Thyroid gland (tissue), 4 donors: ENCODE measurements at regions not wholly inside any gene's neighbourhood (a gene's known extent, or its start where the extent isn't known, plus 50 kb on each side); places are given as distances from the start of the nearest gene placed in this dataset.

ENCODE experiments used
- DNase-seq, 2 donors: peaks; one replicate each; pipeline ENCODE4 v3.0.0-alpha.2; 2019
- H3K27ac ChIP-seq, 3 donors: fragments of 200-600 bp; sonication (generic); 1 replicate in 2 of 3; 2 replicates in 1 of 3; pipeline ENCODE4 v1.5.1; 2016 to 2019; ENCODE audit warnings: mild to moderate bottlenecking in 1 of 3, moderate library complexity in 1 of 3
- H3K27me3 ChIP-seq: fragments of 200-600 bp; sonication (generic); one replicate; pipeline ENCODE4 v1.5.1; 2019
- H3K36me3 ChIP-seq, 2 donors: fragments of 200-600 bp; sonication (generic); one replicate each; pipeline ENCODE4 v1.5.1; 2016 to 2019
- H3K4me1 ChIP-seq, 2 donors: fragments of 200-600 bp; sonication (generic); one replicate each; pipeline ENCODE4 v1.5.1; 2017 to 2019
- H3K4me3 ChIP-seq, 3 donors: fragments of 200-600 bp; sonication (generic); replicated peaks in 1 of 3; 1 replicate in 2 of 3; 2 replicates in 1 of 3; pipeline ENCODE4 v1.5.1; 2016; ENCODE audit warnings: mild to moderate bottlenecking in 1 of 3
- H3K9me3 ChIP-seq: fragments of 200-600 bp; sonication (generic); one replicate; pipeline ENCODE4 v1.5.1; 2017
- CTCF ChIP-seq, 6 experiments: fragments of 200-600 bp in 3 of 6; fragments of 450-650 bp in 3 of 6; sonication (generic) in 3 of 6; IDR thresholded peaks; one replicate each; pipeline ENCODE4 v1.5.1; 2016 to 2019; ENCODE audit warnings: antibody characterized with exemption in 6 of 6, mild to moderate bottlenecking in 2 of 6, inconsistent platforms in 1 of 6, moderate library complexity in 1 of 6
- POLR2A ChIP-seq, 2 donors: fragments of 450-650 bp; IDR thresholded peaks; one replicate each; pipeline ENCODE4 v1.6.1; 2017; ENCODE audit warnings: antibody characterized with exemption in 2 of 2, mild to moderate bottlenecking in 2 of 2, moderate library complexity in 1 of 2
- WGBS, 2 donors: methylation state at CpG; one replicate each; pipeline ENCODE4 v1.1.5; 2017; 5-methylcytosine and 5-hydroxymethylcytosine counted together
- intact Hi-C: fragments of 100-400 bp; cut with DNase I; formaldehyde crosslinking; loops from one replicate; pipeline ENCODE4 v1.15.1; 2023

GRCh38 chr3:67077656-67078055 lies 79.5 kb downstream of the KBTBD8 start:
- Histone ChIP-seq H3K27ac (no peak overlapping the region), H3K9me3 (no peaks in the 10 kb centered on the region), H3K4me1 (no peaks in the 10 kb centered on the region), H3K4me3 (no peak overlapping the region), H3K36me3 (no peaks in the 10 kb centered on the region), H3K27me3 (no peaks in the 10 kb centered on the region)
- intact Hi-C loops = no loop called here
- TF ChIP-seq CTCF (IDR thresholded peaks at IDR 0.05) = no peak
- no peak for TF ChIP-seq POLR2A (IDR thresholded peaks at IDR 0.05)
- no peak for DNase-seq

DNA sequence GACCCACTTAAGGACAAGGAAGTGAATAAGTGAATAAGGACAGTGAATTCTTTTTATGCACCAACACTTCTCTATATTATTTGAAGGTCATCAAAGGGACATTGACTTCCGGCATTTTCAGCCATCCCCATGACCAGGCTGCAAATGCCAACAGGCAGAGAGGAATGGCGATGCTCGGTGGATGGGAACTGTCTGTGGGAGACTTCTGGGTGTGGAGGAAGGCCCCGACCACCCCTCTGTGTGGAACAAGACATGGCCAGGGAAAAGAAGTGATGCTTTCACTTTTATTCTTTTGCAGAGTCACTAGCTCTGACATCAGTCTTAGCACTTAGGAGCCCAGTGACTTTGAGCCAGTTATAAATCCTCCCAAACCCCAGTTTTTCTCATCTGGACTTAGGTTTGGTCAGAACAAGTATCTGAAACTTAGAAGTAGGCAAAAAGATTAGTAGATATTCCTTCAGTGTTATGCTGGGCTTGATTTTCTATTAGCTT lies 84.5 kb downstream of the KBTBD8 start:
- DNase-seq = no peak
- WGBS, 2 donors = 87 to 91% methylated on average over 4 of the region's 4 CpGs
- TF ChIP-seq CTCF (IDR thresholded peaks at IDR 0.05) (no peak), POLR2A (IDR thresholded peaks at IDR 0.05) (no peak)
- H3K36me3 ChIP-seq = no peaks in the 10 kb centered on the region
- no peaks in the 10 kb centered on the region for H3K9me3 ChIP-seq
- H3K4me3 ChIP-seq = no peak overlapping the region
- H3K27ac ChIP-seq = no peak overlapping the region
- H3K27me3 ChIP-seq = no peaks in the 10 kb centered on the region
- intact Hi-C loops = no loop called here
- no peaks in the 10 kb centered on the region for H3K4me1 ChIP-seq

DNA sequence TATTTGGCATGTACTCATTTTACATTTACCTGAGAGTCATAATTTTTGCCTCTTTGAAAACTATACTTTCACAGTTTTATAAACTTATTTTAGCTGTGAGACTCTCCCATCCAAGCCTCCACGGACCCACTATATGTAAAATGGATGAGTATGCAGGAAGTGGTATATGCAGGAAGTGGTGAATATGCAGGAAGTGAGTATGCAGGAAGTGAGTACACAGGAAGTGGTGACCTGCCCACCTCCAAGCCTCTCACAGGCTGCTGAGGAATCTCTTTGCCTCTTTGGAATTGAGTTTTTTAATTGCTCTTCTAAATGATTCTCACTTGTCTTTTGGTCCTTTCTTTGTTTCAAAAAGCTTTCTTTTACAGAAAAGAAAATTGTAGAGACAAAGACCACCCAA lies 85.2 kb downstream of the KBTBD8 start:
- TF ChIP-seq CTCF (IDR thresholded peaks at IDR 0.05) (no peak), POLR2A (IDR thresholded peaks at IDR 0.05) (no peak)
- Histone ChIP-seq H3K27me3 (no peaks in the 10 kb centered on the region), H3K4me3 (no peak overlapping the region), H3K9me3 (no peaks in the 10 kb centered on the region), H3K4me1 (no peaks in the 10 kb centered on the region), H3K27ac (no peak overlapping the region), H3K36me3 (no peaks in the 10 kb centered on the region)
- WGBS, 2 donors = 47 to 83% methylated on average over 1 of the region's 1 CpG
- DNase-seq = no peak
- intact Hi-C loops = no loop called here

DNA sequence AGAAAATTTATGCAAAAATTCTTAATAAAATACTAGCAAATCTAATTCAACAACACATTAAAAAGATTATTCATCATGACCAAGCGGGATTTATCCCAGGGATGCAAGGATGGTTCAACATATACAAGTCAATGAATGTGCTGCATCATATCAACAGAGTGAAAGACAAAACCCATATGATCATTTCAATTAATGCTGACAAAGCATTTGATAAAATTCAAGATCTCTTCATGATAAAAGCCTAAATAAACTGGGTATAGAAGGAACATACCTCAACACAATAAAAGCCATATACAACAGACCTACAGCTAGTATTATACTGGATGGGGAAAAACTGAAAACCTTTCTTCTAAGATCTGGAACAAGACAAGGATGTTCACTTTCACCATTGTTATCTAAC lies 89.7 kb downstream of the KBTBD8 start:
- TF ChIP-seq CTCF (IDR thresholded peaks at IDR 0.05) (no peak), POLR2A (IDR thresholded peaks at IDR 0.05) (no peak)
- no peak for DNase-seq
- Histone ChIP-seq H3K36me3 (no peaks in the 10 kb centered on the region), H3K4me3 (no peak overlapping the region), H3K9me3 (no peaks in the 10 kb centered on the region), H3K4me1 (no peaks in the 10 kb centered on the region), H3K27me3 (no peaks in the 10 kb centered on the region), H3K27ac (no peak overlapping the region)
- intact Hi-C loops = no loop called here
- 90 to 91% methylated on average over 1 of the region's 1 CpG for WGBS, 2 donors

GRCh38 chr3:67090474-67090873 lies 92.4 kb downstream of the KBTBD8 start:
- Histone ChIP-seq H3K36me3 (no peaks in the 10 kb centered on the region), H3K4me3 (no peak overlapping the region), H3K27ac (no peak overlapping the region), H3K27me3 (no peaks in the 10 kb centered on the region), H3K4me1 (no peaks in the 10 kb centered on the region), H3K9me3 (no peaks in the 10 kb centered on the region)
- DNase-seq = no peak
- TF ChIP-seq POLR2A (IDR thresholded peaks at IDR 0.05) (no peak), CTCF (IDR thresholded peaks at IDR 0.05) (no peak)
- intact Hi-C loops = no loop called here
